HEK293 (cell line): ENCODE measurements at regions not wholly inside any gene's neighbourhood (a gene's known extent, or its start where the extent isn't known, plus 50 kb on each side); places are given as distances from the start of the nearest gene placed in this dataset.

Source experiments
- CTCF ChIP-seq: fragments of 450-650 bp; formaldehyde crosslinking; IDR thresholded peaks from 2 replicates; pipeline ENCODE4 v1.5.1; 2016; ENCODE audit warnings: missing biosample characterization, missing genetic modification characterization
- ZBTB8A ChIP-seq: fragments of 450-650 bp; formaldehyde crosslinking; IDR thresholded peaks from 2 replicates; pipeline ENCODE4 v1.5.1; 2016; ENCODE audit warnings: missing biosample characterization, missing genetic modification characterization
- ZFP69B ChIP-seq: fragments of 450-650 bp; formaldehyde crosslinking; IDR thresholded peaks from 2 replicates; pipeline ENCODE4 v1.5.1; 2016; ENCODE audit warnings: missing biosample characterization, missing genetic modification characterization
- ZNF223 ChIP-seq: fragments of 450-650 bp; formaldehyde crosslinking; IDR thresholded peaks from 2 replicates; pipeline ENCODE4 v1.5.1; 2016; ENCODE audit warnings: missing biosample characterization, missing genetic modification characterization
- ZNF549 ChIP-seq: fragments of 450-650 bp; IDR thresholded peaks from 2 replicates; pipeline ENCODE4 v1.5.1; 2018; ENCODE audit warnings: missing biosample characterization, missing genetic modification characterization, mild to moderate bottlenecking, inconsistent platforms, moderate library complexity
- ZNF792 ChIP-seq: fragments of 450-650 bp; formaldehyde crosslinking; IDR thresholded peaks from 2 replicates; pipeline ENCODE4 v1.5.1; 2016; ENCODE audit warnings: missing biosample characterization, missing genetic modification characterization
- ZSCAN30 ChIP-seq: fragments of 450-650 bp; IDR thresholded peaks from 2 replicates; pipeline ENCODE4 v1.5.1; 2018; ENCODE audit warnings: missing biosample characterization, mild to moderate bottlenecking, missing genetic modification characterization, moderate library complexity

- no peak for TF ChIP-seq ZNF549 (tag by site-specific recombination)
- TF ChIP-seq ZNF223 (tag by site-specific recombination) = no peak
- no peak for TF ChIP-seq CTCF (tag by site-specific recombination)
- TF ChIP-seq ZFP69B (tag by site-specific recombination) = no peak
- no peak for TF ChIP-seq ZNF792
- no peak for TF ChIP-seq ZBTB8A
- no peak for TF ChIP-seq ZSCAN30
Observed at GRCh38 chr1:194174528-194174927, 988.1 kb upstream of the B3GALT2 start.
